Liver (tissue), 8 donors: ENCODE measurements at regions not wholly inside any gene's neighbourhood (a gene's known extent, or its start where the extent isn't known, plus 50 kb on each side); places are given as distances from the start of the nearest gene placed in this dataset.
A peak's percentile ranks its signal among the peaks of the same experiment; 100 is the strongest.

Experiments
- DNase-seq: peaks from one replicate; pipeline ENCODE4 v3.0.0-alpha.2; 2017; ENCODE audit warnings: low spot score
- H3K27ac ChIP-seq, 2 donors: one replicate each; pipeline ENCODE4 v1.7.0; 2013; ENCODE audit warnings: inconsistent platforms in 2 of 2, low read length in 2 of 2, control low read depth in 1 of 2, low read depth in 1 of 2, mild to moderate bottlenecking in 1 of 2
- H3K27me3 ChIP-seq, 4 donors: one replicate each; pipeline versions ENCODE4 v1.6.1 to v1.7.0; 2013; ENCODE audit warnings: low read length in 3 of 4, inconsistent platforms in 1 of 4, mild to moderate bottlenecking in 1 of 4, moderate library complexity in 1 of 4; ENCODE audit not compliant: control insufficient read depth in 4 of 4, insufficient read depth in 4 of 4
- H3K36me3 ChIP-seq, 4 donors: one replicate each; pipeline versions ENCODE4 v1.6.1 to v1.7.0; 2013; ENCODE audit warnings: low read length in 3 of 4, mild to moderate bottlenecking in 3 of 4, low read depth in 1 of 4, moderate library complexity in 1 of 4; ENCODE audit not compliant: control insufficient read depth in 4 of 4, insufficient read depth in 3 of 4
- H3K4me1 ChIP-seq, 4 donors: one replicate each; pipeline versions ENCODE4 v1.6.1 to v1.7.0; 2013; ENCODE audit warnings: low read length in 3 of 4, mild to moderate bottlenecking in 3 of 4, moderate library complexity in 1 of 4; ENCODE audit not compliant: control insufficient read depth in 4 of 4, insufficient read depth in 4 of 4
- H3K4me3 ChIP-seq, 3 donors: one replicate each; pipeline versions ENCODE4 v1.6.1 to v1.7.0; 2013; ENCODE audit warnings: low read length in 3 of 3, control low read depth in 1 of 3, low read depth in 1 of 3, mild to moderate bottlenecking in 1 of 3
- H3K9ac ChIP-seq, 2 donors: one replicate each; pipeline ENCODE4 v1.7.0; 2013; ENCODE audit warnings: low read length in 2 of 2, mild to moderate bottlenecking in 2 of 2, moderate library complexity in 2 of 2, control low read depth in 1 of 2, low read depth in 1 of 2
- H3K9me3 ChIP-seq, 4 donors: one replicate each; pipeline versions ENCODE4 v1.6.1 to v1.7.0; 2013; ENCODE audit warnings: low read length in 3 of 4; ENCODE audit not compliant: control insufficient read depth in 4 of 4
- ATF3 ChIP-seq: IDR thresholded peaks from 2 replicates; pipeline ENCODE4 v1.6.1; 2016; ENCODE audit warnings: antibody characterized with exemption
- CTCF ChIP-seq: fragments of 150-350 bp; IDR thresholded peaks from 2 replicates; pipeline ENCODE4 v1.5.1; 2017; ENCODE audit warnings: improper control_type of control experiment, low read depth, low read length; ENCODE audit not compliant: missing input control
- FOXA1 ChIP-seq: IDR thresholded peaks from 2 replicates; pipeline ENCODE4 v1.6.1; 2016; ENCODE audit warnings: antibody characterized with exemption
- FOXA2 ChIP-seq: IDR thresholded peaks from 2 replicates; pipeline ENCODE4 v1.6.1; 2016; ENCODE audit warnings: antibody characterized with exemption
- HNF4A ChIP-seq, 2 donors: conservative IDR thresholded peaks; 2 replicates each; pipeline ENCODE4 v1.6.1; 2016; ENCODE audit warnings: antibody characterized with exemption in 2 of 2, mild to moderate bottlenecking in 2 of 2
- HNF4G ChIP-seq: IDR thresholded peaks from 2 replicates; pipeline ENCODE4 v1.6.1; 2016; ENCODE audit warnings: antibody characterized with exemption
- JUND ChIP-seq, 2 donors: IDR thresholded peaks; 2 replicates each; pipeline ENCODE4 v1.6.1; 2016; ENCODE audit warnings: antibody characterized with exemption in 2 of 2
- MAX ChIP-seq: IDR thresholded peaks from 2 replicates; pipeline ENCODE4 v1.6.1; 2016; ENCODE audit warnings: antibody characterized with exemption
- NR2F2 ChIP-seq: IDR thresholded peaks from 2 replicates; pipeline ENCODE4 v1.6.1; 2016; ENCODE audit warnings: antibody characterized with exemption
- RAD21 ChIP-seq, 2 donors: IDR thresholded peaks; 2 replicates each; pipeline ENCODE4 v1.6.1; 2016; ENCODE audit warnings: antibody characterized with exemption in 2 of 2, mild to moderate bottlenecking in 2 of 2
- REST ChIP-seq: IDR thresholded peaks from 2 replicates; pipeline ENCODE4 v1.6.1; 2016; ENCODE audit warnings: antibody characterized with exemption, mild to moderate bottlenecking
- RXRA ChIP-seq, 2 donors: IDR thresholded peaks; 2 replicates each; pipeline ENCODE4 v1.6.1; 2017 to 2018; ENCODE audit warnings: antibody characterized with exemption in 2 of 2, mild to moderate bottlenecking in 1 of 2
- SP1 ChIP-seq: IDR thresholded peaks from 2 replicates; pipeline ENCODE4 v1.6.1; 2018; ENCODE audit warnings: antibody characterized with exemption, mild to moderate bottlenecking
- TAF1 ChIP-seq: conservative IDR thresholded peaks from 2 replicates; pipeline ENCODE4 v1.6.1; 2016; ENCODE audit warnings: antibody characterized with exemption, mild to moderate bottlenecking
- ZBTB33 ChIP-seq: IDR thresholded peaks from 2 replicates; pipeline ENCODE4 v1.6.1; 2016; ENCODE audit warnings: antibody characterized with exemption
- WGBS: extraction: QIAGEN DNeasy Blood & Tissue Kit; methylation state at CpG from one replicate; pipeline ENCODE4 v1.1.7; 2013; 5-methylcytosine and 5-hydroxymethylcytosine counted together
- donor health status: healthy.
- donor health status: healthy.
- donor health status: healthy.
- donor health status: healthy.
- donor health status: healthy.

GRCh38 chr5:87851603-87852002 lies 417.0 kb downstream of the TMEM161B start:
- Histone ChIP-seq H3K4me1 (no peaks in the 10 kb centered on the region), H3K4me3 (no peak overlapping the region), H3K9ac (no peak overlapping the region), H3K9me3 (no peaks in the 10 kb centered on the region), H3K27ac (no peak overlapping the region), H3K27me3 (no peaks in the 10 kb centered on the region), H3K36me3 (no peaks in the 10 kb centered on the region)
- TF ChIP-seq FOXA1 (no peak), HNF4A (conservative IDR thresholded peaks at IDR 0.05) (peak in 1 of 2 donors; percentile 24)
- DNase-seq = no peak

- no peak for DNase-seq
- Histone ChIP-seq H3K9ac (no peak overlapping the region), H3K9me3 (no peaks in the 10 kb centered on the region), H3K36me3 (no peaks in the 10 kb centered on the region), H3K4me3 (no peak overlapping the region), H3K4me1 (no peaks in the 10 kb centered on the region), H3K27me3 (no peaks in the 10 kb centered on the region), H3K27ac (no peak overlapping the region)
- TF ChIP-seq HNF4A (conservative IDR thresholded peaks at IDR 0.05) = no peak
- TF ChIP-seq RXRA (IDR thresholded peaks at IDR 0.05) = no peak
- no peak for TF ChIP-seq ZBTB33
- no peak for TF ChIP-seq RAD21 (IDR thresholded peaks at IDR 0.05)
- TF ChIP-seq ATF3 = no peak
- TF ChIP-seq SP1 = no peak
- TF ChIP-seq FOXA2 = no peak
- no peak for TF ChIP-seq JUND (IDR thresholded peaks at IDR 0.05)
- no peak for TF ChIP-seq HNF4G
- 92% methylated on average over 3 of the region's 3 CpGs for WGBS
These were observed 417.8 kb downstream of the TMEM161B start for GRCh38 chr5:87850843-87851242.

- TF ChIP-seq MAX (no peak), REST (no peak), FOXA2 (no peak), NR2F2 (no peak), TAF1 (no peak), CTCF (no peak)
- DNase-seq = no peak
- no peaks in the 10 kb centered on the region for H3K36me3 ChIP-seq
- H3K4me3 ChIP-seq = no peak overlapping the region
- H3K27ac ChIP-seq = no peak overlapping the region
- H3K9ac ChIP-seq = no peak overlapping the region
- H3K27me3 ChIP-seq = no peaks in the 10 kb centered on the region
- no peaks in the 10 kb centered on the region for H3K9me3 ChIP-seq
- H3K4me1 ChIP-seq = peaks cover 0 to 3% (median 0%) of the 10 kb centered on the region in 4 donors
- WGBS = 76% methylated on average over 2 of the region's 2 CpGs
These were observed 422.9 kb downstream of the TMEM161B start for GRCh38 chr5:87845734-87846133.
